Liver (tissue), 8 donors: ENCODE measurements at regions not wholly inside any gene's neighbourhood (a gene's known extent, or its start where the extent isn't known, plus 50 kb on each side); places are given as distances from the start of the nearest gene placed in this dataset.

Source experiments
- DNase-seq: peaks from one replicate; pipeline ENCODE4 v3.0.0-alpha.2; 2017; ENCODE audit warnings: low spot score
- H3K27ac ChIP-seq, 2 donors: one replicate each; pipeline ENCODE4 v1.7.0; 2013; ENCODE audit warnings: inconsistent platforms in 2 of 2, low read length in 2 of 2, control low read depth in 1 of 2, low read depth in 1 of 2, mild to moderate bottlenecking in 1 of 2
- H3K27me3 ChIP-seq, 4 donors: one replicate each; pipeline versions ENCODE4 v1.6.1 to v1.7.0; 2013; ENCODE audit warnings: low read length in 3 of 4, inconsistent platforms in 1 of 4, mild to moderate bottlenecking in 1 of 4, moderate library complexity in 1 of 4; ENCODE audit not compliant: control insufficient read depth in 4 of 4, insufficient read depth in 4 of 4
- H3K36me3 ChIP-seq, 4 donors: one replicate each; pipeline versions ENCODE4 v1.6.1 to v1.7.0; 2013; ENCODE audit warnings: low read length in 3 of 4, mild to moderate bottlenecking in 3 of 4, low read depth in 1 of 4, moderate library complexity in 1 of 4; ENCODE audit not compliant: control insufficient read depth in 4 of 4, insufficient read depth in 3 of 4
- H3K4me1 ChIP-seq, 4 donors: one replicate each; pipeline versions ENCODE4 v1.6.1 to v1.7.0; 2013; ENCODE audit warnings: low read length in 3 of 4, mild to moderate bottlenecking in 3 of 4, moderate library complexity in 1 of 4; ENCODE audit not compliant: control insufficient read depth in 4 of 4, insufficient read depth in 4 of 4
- H3K4me3 ChIP-seq, 3 donors: one replicate each; pipeline versions ENCODE4 v1.6.1 to v1.7.0; 2013; ENCODE audit warnings: low read length in 3 of 3, control low read depth in 1 of 3, low read depth in 1 of 3, mild to moderate bottlenecking in 1 of 3
- H3K9ac ChIP-seq, 2 donors: one replicate each; pipeline ENCODE4 v1.7.0; 2013; ENCODE audit warnings: low read length in 2 of 2, mild to moderate bottlenecking in 2 of 2, moderate library complexity in 2 of 2, control low read depth in 1 of 2, low read depth in 1 of 2
- H3K9me3 ChIP-seq, 4 donors: one replicate each; pipeline versions ENCODE4 v1.6.1 to v1.7.0; 2013; ENCODE audit warnings: low read length in 3 of 4; ENCODE audit not compliant: control insufficient read depth in 4 of 4
- ATF3 ChIP-seq: IDR thresholded peaks from 2 replicates; pipeline ENCODE4 v1.6.1; 2016; ENCODE audit warnings: antibody characterized with exemption
- CTCF ChIP-seq: fragments of 150-350 bp; IDR thresholded peaks from 2 replicates; pipeline ENCODE4 v1.5.1; 2017; ENCODE audit warnings: improper control_type of control experiment, low read depth, low read length; ENCODE audit not compliant: missing input control
- EGR1 ChIP-seq, 2 donors: IDR thresholded peaks; 2 replicates each; pipeline ENCODE4 v1.6.1; 2016 to 2018; ENCODE audit warnings: antibody characterized with exemption in 2 of 2, low read depth in 2 of 2
- FOXA1 ChIP-seq: IDR thresholded peaks from 2 replicates; pipeline ENCODE4 v1.6.1; 2016; ENCODE audit warnings: antibody characterized with exemption
- FOXA2 ChIP-seq: IDR thresholded peaks from 2 replicates; pipeline ENCODE4 v1.6.1; 2016; ENCODE audit warnings: antibody characterized with exemption
- GABPA ChIP-seq, 2 donors: IDR thresholded peaks in 1 of 2; conservative IDR thresholded peaks in 1 of 2; 2 replicates each; pipeline ENCODE4 v1.6.1; 2016; ENCODE audit warnings: antibody characterized with exemption in 2 of 2, mild to moderate bottlenecking in 1 of 2, moderate library complexity in 1 of 2
- HNF4A ChIP-seq, 2 donors: conservative IDR thresholded peaks; 2 replicates each; pipeline ENCODE4 v1.6.1; 2016; ENCODE audit warnings: antibody characterized with exemption in 2 of 2, mild to moderate bottlenecking in 2 of 2
- HNF4G ChIP-seq: IDR thresholded peaks from 2 replicates; pipeline ENCODE4 v1.6.1; 2016; ENCODE audit warnings: antibody characterized with exemption
- JUND ChIP-seq, 2 donors: IDR thresholded peaks; 2 replicates each; pipeline ENCODE4 v1.6.1; 2016; ENCODE audit warnings: antibody characterized with exemption in 2 of 2
- MAX ChIP-seq: IDR thresholded peaks from 2 replicates; pipeline ENCODE4 v1.6.1; 2016; ENCODE audit warnings: antibody characterized with exemption
- NR2F2 ChIP-seq: IDR thresholded peaks from 2 replicates; pipeline ENCODE4 v1.6.1; 2016; ENCODE audit warnings: antibody characterized with exemption
- RAD21 ChIP-seq, 2 donors: IDR thresholded peaks; 2 replicates each; pipeline ENCODE4 v1.6.1; 2016; ENCODE audit warnings: antibody characterized with exemption in 2 of 2, mild to moderate bottlenecking in 2 of 2
- RXRA ChIP-seq, 2 donors: IDR thresholded peaks; 2 replicates each; pipeline ENCODE4 v1.6.1; 2017 to 2018; ENCODE audit warnings: antibody characterized with exemption in 2 of 2, mild to moderate bottlenecking in 1 of 2
- SP1 ChIP-seq: IDR thresholded peaks from 2 replicates; pipeline ENCODE4 v1.6.1; 2018; ENCODE audit warnings: antibody characterized with exemption, mild to moderate bottlenecking
- YY1 ChIP-seq: IDR thresholded peaks from 2 replicates; pipeline ENCODE4 v1.6.1; 2016; ENCODE audit warnings: antibody characterized with exemption, mild to moderate bottlenecking
- ZBTB33 ChIP-seq: IDR thresholded peaks from 2 replicates; pipeline ENCODE4 v1.6.1; 2016; ENCODE audit warnings: antibody characterized with exemption
- WGBS: extraction: QIAGEN DNeasy Blood & Tissue Kit; methylation state at CpG from one replicate; pipeline ENCODE4 v1.1.7; 2013; 5-methylcytosine and 5-hydroxymethylcytosine counted together
- donor health status: healthy.
- donor health status: healthy.
- donor health status: healthy.
- donor health status: healthy.
- donor health status: healthy.

GRCh38 chr15:23853286-23853685 is 166.2 kb upstream of the NDN start:
- H3K9me3 ChIP-seq, result peaks cover 0 to 2% (median 0%) of the 10 kb centered on the region in 4 donors
- no peaks in the 10 kb centered on the region for H3K27me3 ChIP-seq
- H3K9ac ChIP-seq, result no peak overlapping the region
- 57% methylated on average over 1 of the region's 1 CpG for WGBS
- DNase-seq, result no peak
- H3K4me1 ChIP-seq, result no peaks in the 10 kb centered on the region
- TF ChIP-seq NR2F2 (no peak), HNF4A (conservative IDR thresholded peaks at IDR 0.05) (no peak), HNF4G (no peak), RXRA (IDR thresholded peaks at IDR 0.05) (no peak), EGR1 (IDR thresholded peaks at IDR 0.05; ENCODE audit: low read depth in 2 of 2) (no peak), SP1 (no peak), CTCF (no peak), RAD21 (IDR thresholded peaks at IDR 0.05) (no peak), ZBTB33 (no peak), ATF3 (no peak)
- H3K4me3 ChIP-seq, result no peak overlapping the region
- no peak overlapping the region for H3K27ac ChIP-seq
- no peaks in the 10 kb centered on the region for H3K36me3 ChIP-seq

- no peaks in the 10 kb centered on the region for H3K4me1 ChIP-seq
- no peak overlapping the region for H3K4me3 ChIP-seq
- peaks cover 0 to 2% (median 0%) of the 10 kb centered on the region in 4 donors for H3K9me3 ChIP-seq
- H3K27me3 ChIP-seq, result peaks cover 0 to 3% (median 1%) of the 10 kb centered on the region in 4 donors
- TF ChIP-seq SP1 (no peak), JUND (IDR thresholded peaks at IDR 0.05) (no peak), HNF4A (conservative IDR thresholded peaks at IDR 0.05) (no peak), ATF3 (no peak), NR2F2 (no peak), FOXA2 (no peak), YY1 (no peak), HNF4G (no peak), RXRA (IDR thresholded peaks at IDR 0.05) (no peak), FOXA1 (no peak), ZBTB33 (no peak), GABPA (IDR thresholded peaks at IDR 0.05 in 1 of 2, conservative IDR thresholded peaks at IDR 0.05 in 1 of 2) (no peak), MAX (no peak), CTCF (no peak)
- no peak overlapping the region for H3K27ac ChIP-seq
- H3K36me3 ChIP-seq, result no peaks in the 10 kb centered on the region
- DNase-seq, result no peak
- no peak overlapping the region for H3K9ac ChIP-seq
- 58% methylated on average over 5 of the region's 5 CpGs for WGBS
These were observed 167.3 kb upstream of the NDN start for GRCh38 chr15:23854203-23854911.
